MCF 10A (cell line): ENCODE measurements at regions not wholly inside any gene's neighbourhood (a gene's known extent, or its start where the extent isn't known, plus 50 kb on each side); places are given as distances from the start of the nearest gene placed in this dataset.

ENCODE experiments used
- BruUV-seq: library from RNA; stranded (reverse); fragments of 400-500 nt; replicated peaks from 2 replicates; lab custom pipeline; 2021; lab: Mats Ljungman, UMichigan
- CTCF ChIA-PET: fragments of 300-600 bp; sonication (Branson Sonifier 250); formaldehyde crosslinking; extraction: SDS; loops from one replicate; lab custom pipeline; 2021; ENCODE audit warnings: antibody characterized with exemption, inconsistent platforms; lab: Yijun Ruan, JAX
- POLR2A ChIA-PET: fragments of 300-600, 350-650 bp; sonication (Branson Sonifier 250); formaldehyde crosslinking; extraction: SDS; loops from one replicate; lab custom pipeline; 2020; ENCODE audit warnings: antibody characterized with exemption, inconsistent platforms; lab: Yijun Ruan, JAX
- DNase-seq: peaks from one replicate; pipeline ENCODE4 v3.0.0-alpha.2; 2018; ENCODE audit not compliant: unreplicated experiment
- H3K27ac Mint-ChIP-seq: one replicate; pipeline ENCODE4 v1.8.0; 2022; ENCODE audit warnings: mild to moderate bottlenecking, low read depth, mixed read lengths; ENCODE audit not compliant: unreplicated experiment
- H3K27me3 Mint-ChIP-seq: one replicate; pipeline ENCODE4 v1.8.0; 2022; ENCODE audit warnings: mixed read lengths; ENCODE audit not compliant: insufficient read depth, unreplicated experiment
- H3K36me3 Mint-ChIP-seq: one replicate; pipeline ENCODE4 v1.8.0; 2022; ENCODE audit warnings: mild to moderate bottlenecking, moderate library complexity, mixed read lengths; ENCODE audit not compliant: insufficient read depth, unreplicated experiment
- H3K4me1 Mint-ChIP-seq: one replicate; pipeline ENCODE4 v1.8.0; 2022; ENCODE audit warnings: mixed read lengths; ENCODE audit not compliant: insufficient read depth, unreplicated experiment
- H3K4me3 Mint-ChIP-seq: one replicate; pipeline ENCODE4 v1.8.0; 2022; ENCODE audit warnings: mild to moderate bottlenecking, moderate library complexity, mixed read lengths; ENCODE audit not compliant: unreplicated experiment
- H3K9me3 Mint-ChIP-seq: one replicate; pipeline ENCODE4 v1.8.0; 2022; ENCODE audit warnings: mixed read lengths; ENCODE audit not compliant: unreplicated experiment
- intact Hi-C: fragments of 100-400 bp; cut with micrococcal nuclease; formaldehyde crosslinking; loops from 2 replicates; pipeline ENCODE4 v1.14.1; 2022
- TF ChIP-seq, protein P1 (sequence below): fragments of 200-600 bp; IDR thresholded peaks from one replicate; pipeline ENCODE4 v1.8.0; 2022; ENCODE audit warnings: antibody characterized with exemption, mild to moderate bottlenecking; ENCODE audit not compliant: unreplicated experiment

DNA sequence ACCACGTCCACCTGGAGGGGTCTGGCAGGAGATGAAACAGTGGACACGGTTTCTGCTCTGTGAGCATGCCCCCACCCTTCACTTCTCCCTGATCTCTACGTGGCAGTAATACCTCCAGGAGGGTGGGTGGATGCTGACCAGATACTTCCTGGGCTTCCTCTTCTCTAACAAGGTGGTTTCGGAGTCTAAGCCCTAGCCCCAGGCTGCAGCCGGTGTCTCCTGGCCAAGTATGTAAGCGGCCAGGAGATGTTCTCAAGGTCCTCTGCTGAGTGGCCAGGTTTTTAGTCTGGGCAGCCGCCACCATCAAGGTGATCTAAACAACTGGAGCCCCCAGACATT is 101.8 kb upstream of the ASB18 start:
- no peak for DNase-seq
- Mint-ChIP-seq H3K4me3 (no peak overlapping the region), H3K36me3 (no peaks in the 10 kb centered on the region), H3K27me3 (peaks cover 99% of the 10 kb centered on the region), H3K9me3 (no peaks in the 10 kb centered on the region), H3K4me1 (no peaks in the 10 kb centered on the region), H3K27ac (no peak overlapping the region)
- CTCF ChIA-PET: no interaction called here
- intact Hi-C loops: no loop called here
- TF ChIP-seq, protein P1, sequence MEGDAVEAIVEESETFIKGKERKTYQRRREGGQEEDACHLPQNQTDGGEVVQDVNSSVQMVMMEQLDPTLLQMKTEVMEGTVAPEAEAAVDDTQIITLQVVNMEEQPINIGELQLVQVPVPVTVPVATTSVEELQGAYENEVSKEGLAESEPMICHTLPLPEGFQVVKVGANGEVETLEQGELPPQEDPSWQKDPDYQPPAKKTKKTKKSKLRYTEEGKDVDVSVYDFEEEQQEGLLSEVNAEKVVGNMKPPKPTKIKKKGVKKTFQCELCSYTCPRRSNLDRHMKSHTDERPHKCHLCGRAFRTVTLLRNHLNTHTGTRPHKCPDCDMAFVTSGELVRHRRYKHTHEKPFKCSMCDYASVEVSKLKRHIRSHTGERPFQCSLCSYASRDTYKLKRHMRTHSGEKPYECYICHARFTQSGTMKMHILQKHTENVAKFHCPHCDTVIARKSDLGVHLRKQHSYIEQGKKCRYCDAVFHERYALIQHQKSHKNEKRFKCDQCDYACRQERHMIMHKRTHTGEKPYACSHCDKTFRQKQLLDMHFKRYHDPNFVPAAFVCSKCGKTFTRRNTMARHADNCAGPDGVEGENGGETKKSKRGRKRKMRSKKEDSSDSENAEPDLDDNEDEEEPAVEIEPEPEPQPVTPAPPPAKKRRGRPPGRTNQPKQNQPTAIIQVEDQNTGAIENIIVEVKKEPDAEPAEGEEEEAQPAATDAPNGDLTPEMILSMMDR: no peak
- POLR2A ChIA-PET: no interaction called here
- BruUV-seq: no TSS peak

- Mint-ChIP-seq H3K36me3 (no peaks in the 10 kb centered on the region), H3K4me3 (no peak overlapping the region), H3K9me3 (no peaks in the 10 kb centered on the region), H3K27me3 (peaks cover 99% of the 10 kb centered on the region), H3K27ac (no peak overlapping the region), H3K4me1 (no peaks in the 10 kb centered on the region)
- TF ChIP-seq, protein P1: no peak
- intact Hi-C loops: no loop called here
- no peak for DNase-seq
- no TSS peak for BruUV-seq
- ChIA-PET POLR2A (no interaction called here), CTCF (no interaction called here)
Observed at GRCh38 chr2:236366397-236366796, 102.2 kb upstream of the ASB18 start.

- DNase-seq: no peak
- no peak overlapping the region for H3K4me3 Mint-ChIP-seq
- CTCF ChIA-PET: interaction anchor here (0.6 kb wide), 3 partner anchors 195 to 692 kb away, joined by 3 to 4 read pairs (median 3); no protein-coding TSS in a partner anchor
- POLR2A ChIA-PET: no interaction called here
- H3K9me3 Mint-ChIP-seq: no peaks in the 10 kb centered on the region
- H3K4me1 Mint-ChIP-seq: no peaks in the 10 kb centered on the region
- no peaks in the 10 kb centered on the region for H3K36me3 Mint-ChIP-seq
- H3K27ac Mint-ChIP-seq: no peak overlapping the region
- intact Hi-C loops: no loop called here
- TF ChIP-seq, protein P1: no peak
- no TSS peak for BruUV-seq
- H3K27me3 Mint-ChIP-seq: peaks cover 89% of the 10 kb centered on the region
Observed at GRCh38 chr2:236367506-236368289, 103.5 kb upstream of the ASB18 start.

- H3K4me3 Mint-ChIP-seq: no peak overlapping the region
- POLR2A ChIA-PET: no interaction called here
Observed at GRCh38 chr2:236369661-236370062, 105.5 kb upstream of the ASB18 start.

More at GRCh38 chr2:236369661-236370062, 105.5 kb upstream of the ASB18 start:
- CTCF ChIA-PET: no interaction called here
- no peak for DNase-seq
- no peaks in the 10 kb centered on the region for H3K9me3 Mint-ChIP-seq
- BruUV-seq: no TSS peak
- peaks cover 83% of the 10 kb centered on the region for H3K27me3 Mint-ChIP-seq
- no peaks in the 10 kb centered on the region for H3K4me1 Mint-ChIP-seq
- H3K27ac Mint-ChIP-seq: no peak overlapping the region
- H3K36me3 Mint-ChIP-seq: no peaks in the 10 kb centered on the region
- TF ChIP-seq, protein P1: no peak
- intact Hi-C loops: no loop called here
